ENCODE measurements at regions not wholly inside any gene's neighbourhood (a gene's known extent, or its start where the extent isn't known, plus 50 kb on each side); places are given as distances from the start of the nearest gene placed in this dataset.
A peak's percentile ranks its signal among the peaks of the same experiment; 100 is the strongest.

DNA sequence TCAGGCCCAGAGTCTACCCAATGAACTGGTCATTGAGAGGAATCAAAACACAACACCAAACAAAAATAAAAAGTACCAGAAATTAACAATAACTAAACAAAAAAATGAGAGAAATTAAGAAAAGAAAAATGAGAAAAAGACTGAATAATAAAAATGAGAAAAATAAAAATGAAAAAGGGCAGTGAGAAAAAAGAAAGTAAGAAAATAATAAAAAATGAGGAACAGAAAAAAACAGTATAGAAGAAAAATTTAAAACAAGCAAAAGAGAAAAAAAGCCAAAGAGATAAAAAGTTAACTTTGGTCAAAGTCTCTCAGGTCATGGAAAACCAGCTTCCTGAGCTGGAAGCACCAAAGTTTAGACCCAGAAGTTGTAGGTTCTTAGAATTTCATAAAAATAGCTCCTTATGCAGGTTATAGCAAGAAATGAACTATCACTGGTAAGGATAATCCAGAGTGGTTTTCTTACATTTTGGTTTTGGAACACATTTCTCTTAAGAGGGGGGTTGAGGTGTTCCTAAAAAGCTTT is 51.0 kb upstream of the WDR17 start:
- Histone ChIP-seq H3K27ac (ENCODE audit: low read depth in 1 of 2, low read length in 2 of 2) (no peak overlapping the region), H3K9ac (ENCODE audit: insufficient read depth, low read length, poor library complexity, severe bottlenecking) (no peak overlapping the region), H3K79me2 (ENCODE audit: insufficient read depth, low read length) (no peaks in the 10 kb centered on the region), H3K4me2 (replicated peaks; ENCODE audit: extremely low read depth, low read length, poor library complexity, severe bottlenecking) (no peak overlapping the region), H3K4me1 (ENCODE audit: control insufficient read depth in 1 of 2, insufficient read depth in 2 of 2, low read length in 2 of 2) (peaks cover 20 to 21% of the 10 kb centered on the region in 2 donors), H2AFZ (ENCODE audit: insufficient read depth, low read depth, low read length, poor library complexity, severe bottlenecking) (no peak overlapping the region), H4K20me1 (ENCODE audit: insufficient read depth, low read length) (no peaks in the 10 kb centered on the region), H3K4me3 (replicated peaks in 1 of 3; ENCODE audit: low read depth in 2 of 3, low read length in 3 of 3) (no peak overlapping the region), H3K27me3 (ENCODE audit: control insufficient read depth in 2 of 2, insufficient read depth in 2 of 2, low read length in 2 of 2) (no peaks in the 10 kb centered on the region), H3K36me3 (replicated peaks in 1 of 2; ENCODE audit: control insufficient read depth in 1 of 2, insufficient read depth in 2 of 2, low read length in 2 of 2) (no peaks in the 10 kb centered on the region), H3K9me3 (replicated peaks in 1 of 2; ENCODE audit: control insufficient read depth in 1 of 2, insufficient read depth in 1 of 2, low read length in 2 of 2) (no peaks in the 10 kb centered on the region)
- H3K4me3 Mint-ChIP-seq: peak overlapping the region in 1 of 2 donors; percentile 4
- peaks cover 0 to 6% (median 3%) of the 10 kb centered on the region in 3 donors for H3K27me3 Mint-ChIP-seq (ENCODE audit: low read depth in 3 of 3)
- H3K4me1 Mint-ChIP-seq: peaks cover 25% of the 10 kb centered on the region
- DNase-seq: no peak
- intact Hi-C loops (cut with micrococcal nuclease): no loop called here
- peaks cover 0 to 4% (median 0%) of the 10 kb centered on the region in 7 donors for H3K9me3 Mint-ChIP-seq
- no peaks in the 10 kb centered on the region for H3K36me3 Mint-ChIP-seq
- peak overlapping the region in 2 of 7 donors; percentile 32 to 35 for H3K27ac Mint-ChIP-seq
- TF ChIP-seq, protein P1, sequence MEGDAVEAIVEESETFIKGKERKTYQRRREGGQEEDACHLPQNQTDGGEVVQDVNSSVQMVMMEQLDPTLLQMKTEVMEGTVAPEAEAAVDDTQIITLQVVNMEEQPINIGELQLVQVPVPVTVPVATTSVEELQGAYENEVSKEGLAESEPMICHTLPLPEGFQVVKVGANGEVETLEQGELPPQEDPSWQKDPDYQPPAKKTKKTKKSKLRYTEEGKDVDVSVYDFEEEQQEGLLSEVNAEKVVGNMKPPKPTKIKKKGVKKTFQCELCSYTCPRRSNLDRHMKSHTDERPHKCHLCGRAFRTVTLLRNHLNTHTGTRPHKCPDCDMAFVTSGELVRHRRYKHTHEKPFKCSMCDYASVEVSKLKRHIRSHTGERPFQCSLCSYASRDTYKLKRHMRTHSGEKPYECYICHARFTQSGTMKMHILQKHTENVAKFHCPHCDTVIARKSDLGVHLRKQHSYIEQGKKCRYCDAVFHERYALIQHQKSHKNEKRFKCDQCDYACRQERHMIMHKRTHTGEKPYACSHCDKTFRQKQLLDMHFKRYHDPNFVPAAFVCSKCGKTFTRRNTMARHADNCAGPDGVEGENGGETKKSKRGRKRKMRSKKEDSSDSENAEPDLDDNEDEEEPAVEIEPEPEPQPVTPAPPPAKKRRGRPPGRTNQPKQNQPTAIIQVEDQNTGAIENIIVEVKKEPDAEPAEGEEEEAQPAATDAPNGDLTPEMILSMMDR (IDR thresholded peaks at IDR 0.05): peak; percentile 19

Measured in CD14-positive monocyte (primary cell).